OCI-LY1 (cell line): ENCODE measurements at regions not wholly inside any gene's neighbourhood (a gene's known extent, or its start where the extent isn't known, plus 50 kb on each side); places are given as distances from the start of the nearest gene placed in this dataset.

Experiments
- H2AFZ ChIP-seq: fragments of 200-600 bp; sonication (generic), shearing (Covaris generic); 2 replicates; pipeline ENCODE4 v1.6.0; 2014; ENCODE audit warnings: antibody characterized with exemption, mild to moderate bottlenecking, low read length
- H3F3A ChIP-seq: fragments of 200-600 bp; sonication (generic), shearing (Covaris generic); 2 replicates; pipeline ENCODE4 v1.6.0; 2014; ENCODE audit warnings: mild to moderate bottlenecking, antibody characterized with exemption, low read length, moderate library complexity; ENCODE audit not compliant: insufficient read depth
- H3K27ac ChIP-seq: fragments of 200-600 bp; sonication (generic); 2 replicates; pipeline ENCODE4 v1.5.1; 2014; ENCODE audit warnings: low read length, mixed run types, mild to moderate bottlenecking, low read depth; ENCODE audit not compliant: poor library complexity, severe bottlenecking
- H3K27me3 ChIP-seq: fragments of 200-600 bp; sonication (generic); 2 replicates; pipeline ENCODE4 v1.6.0; 2014; ENCODE audit warnings: antibody characterized with exemption, mild to moderate bottlenecking, low read length, moderate library complexity; ENCODE audit not compliant: insufficient read depth
- H3K36me3 ChIP-seq: fragments of 200-600 bp; sonication (generic); 2 replicates; pipeline ENCODE4 v1.6.1; 2014; ENCODE audit warnings: mild to moderate bottlenecking, antibody characterized with exemption, low read length, moderate library complexity, mixed read lengths; ENCODE audit not compliant: insufficient read depth
- H3K4me1 ChIP-seq: fragments of 200-600 bp; sonication (generic); 2 replicates; pipeline ENCODE4 v1.5.1; 2014; ENCODE audit warnings: mild to moderate bottlenecking, low read length, moderate library complexity; ENCODE audit not compliant: insufficient read depth, severe bottlenecking
- H3K4me2 ChIP-seq: fragments of 200-600 bp; sonication (generic), shearing (Covaris generic); 2 replicates; pipeline ENCODE4 v1.6.1; 2014; ENCODE audit warnings: low read length
- H3K4me3 ChIP-seq: fragments of 200-600 bp; sonication (generic); 2 replicates; pipeline ENCODE4 v1.5.1; 2014; ENCODE audit warnings: low read length, low read depth, mild to moderate bottlenecking, mixed read lengths; ENCODE audit not compliant: poor library complexity, severe bottlenecking
- H3K79me2 ChIP-seq: fragments of 200-600 bp; shearing (Covaris generic); 2 replicates; pipeline ENCODE4 v1.6.1; 2016; ENCODE audit warnings: mixed run types, low read length, mixed read lengths; ENCODE audit not compliant: insufficient read depth
- H3K9ac ChIP-seq: fragments of 200-600 bp; sonication (generic), shearing (Covaris generic); 2 replicates; pipeline ENCODE4 v1.6.1; 2014; ENCODE audit warnings: mild to moderate bottlenecking, low read length, mixed read lengths
- H3K9me2 ChIP-seq: fragments of 200-600 bp; sonication (generic), shearing (Covaris generic); 2 replicates; pipeline ENCODE4 v1.6.1; 2014; ENCODE audit warnings: low read depth, mild to moderate bottlenecking, low read length, mixed read lengths
- H3K9me3 ChIP-seq: fragments of 200-600 bp; shearing (Covaris generic); 2 replicates; pipeline ENCODE4 v1.6.1; 2014; ENCODE audit warnings: low read length, mixed read lengths
- H4K20me1 ChIP-seq: fragments of 200-600 bp; sonication (generic), shearing (Covaris generic); 2 replicates; pipeline ENCODE4 v1.6.0; 2016; ENCODE audit warnings: mild to moderate bottlenecking, low read length; ENCODE audit not compliant: insufficient read depth
- EZH2 ChIP-seq: fragments of 200-600 bp; sonication (generic), shearing (Covaris generic); IDR thresholded peaks from 2 replicates; pipeline ENCODE4 v1.8.0; 2017; ENCODE audit warnings: borderline replicate concordance, mixed run types, mild to moderate bottlenecking, antibody characterized with exemption, low read length, moderate library complexity, mixed read lengths
- TF ChIP-seq, protein P1 (sequence below): fragments of 200-600 bp; sonication (generic), shearing (Covaris generic); IDR thresholded peaks from 2 replicates; pipeline ENCODE4 v1.5.1; 2017; ENCODE audit warnings: mild to moderate bottlenecking, antibody characterized with exemption, low read length, moderate library complexity, mixed read lengths

- Histone ChIP-seq H3K9me3 (no peaks in the 10 kb centered on the region), H3K9me2 (no peaks in the 10 kb centered on the region), H3K27me3 (no peaks in the 10 kb centered on the region), H3K36me3 (no peaks in the 10 kb centered on the region), H2AFZ (no peak overlapping the region), H3K9ac (no peak overlapping the region), H3K4me2 (no peak overlapping the region), H4K20me1 (no peaks in the 10 kb centered on the region), H3K4me1 (no peaks in the 10 kb centered on the region), H3K4me3 (no peak overlapping the region), H3K79me2 (no peaks in the 10 kb centered on the region), H3F3A (no peaks in the 10 kb centered on the region), H3K27ac (no peak overlapping the region)
- TF ChIP-seq EZH2, result no peak
- TF ChIP-seq, protein P1, sequence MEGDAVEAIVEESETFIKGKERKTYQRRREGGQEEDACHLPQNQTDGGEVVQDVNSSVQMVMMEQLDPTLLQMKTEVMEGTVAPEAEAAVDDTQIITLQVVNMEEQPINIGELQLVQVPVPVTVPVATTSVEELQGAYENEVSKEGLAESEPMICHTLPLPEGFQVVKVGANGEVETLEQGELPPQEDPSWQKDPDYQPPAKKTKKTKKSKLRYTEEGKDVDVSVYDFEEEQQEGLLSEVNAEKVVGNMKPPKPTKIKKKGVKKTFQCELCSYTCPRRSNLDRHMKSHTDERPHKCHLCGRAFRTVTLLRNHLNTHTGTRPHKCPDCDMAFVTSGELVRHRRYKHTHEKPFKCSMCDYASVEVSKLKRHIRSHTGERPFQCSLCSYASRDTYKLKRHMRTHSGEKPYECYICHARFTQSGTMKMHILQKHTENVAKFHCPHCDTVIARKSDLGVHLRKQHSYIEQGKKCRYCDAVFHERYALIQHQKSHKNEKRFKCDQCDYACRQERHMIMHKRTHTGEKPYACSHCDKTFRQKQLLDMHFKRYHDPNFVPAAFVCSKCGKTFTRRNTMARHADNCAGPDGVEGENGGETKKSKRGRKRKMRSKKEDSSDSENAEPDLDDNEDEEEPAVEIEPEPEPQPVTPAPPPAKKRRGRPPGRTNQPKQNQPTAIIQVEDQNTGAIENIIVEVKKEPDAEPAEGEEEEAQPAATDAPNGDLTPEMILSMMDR, result no peak
These were observed 359.2 kb downstream of the GALR1 start for GRCh38 chr18:77608807-77609206.

DNA sequence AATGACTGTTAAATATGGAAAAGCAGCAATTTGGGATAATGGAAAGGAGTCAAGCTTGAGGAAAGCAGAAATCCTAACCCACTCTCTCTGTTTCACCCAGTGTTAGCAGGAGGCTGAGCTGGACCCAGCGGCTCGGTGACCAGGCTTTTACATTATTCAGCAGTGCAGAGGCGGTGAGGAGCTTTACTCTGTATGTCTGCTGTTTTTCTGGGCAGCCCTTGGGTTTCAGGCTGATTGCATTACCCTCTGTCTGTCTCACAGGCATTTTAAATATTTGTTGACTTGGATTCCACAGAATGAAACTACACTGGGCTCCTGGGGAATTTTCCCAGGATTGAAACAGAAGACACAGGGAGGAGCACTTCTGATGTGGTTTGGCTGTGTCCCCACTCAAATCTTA lies 368.0 kb downstream of the GALR1 start:
- no peaks in the 10 kb centered on the region for H3K9me3 ChIP-seq
- no peaks in the 10 kb centered on the region for H4K20me1 ChIP-seq
- no peak overlapping the region for H3K4me3 ChIP-seq
- no peaks in the 10 kb centered on the region for H3K4me1 ChIP-seq
- no peak overlapping the region for H3K27ac ChIP-seq
- no peaks in the 10 kb centered on the region for H3K79me2 ChIP-seq
- no peaks in the 10 kb centered on the region; the same call in 1 of the 2 replicates for H3K27me3 ChIP-seq
- no peak for TF ChIP-seq EZH2
- TF ChIP-seq, protein P1, result no peak
- no peaks in the 10 kb centered on the region for H3K9me2 ChIP-seq
- no peak overlapping the region for H3K4me2 ChIP-seq
- H3K9ac ChIP-seq, result no peak overlapping the region
- no peak overlapping the region for H2AFZ ChIP-seq
- H3F3A ChIP-seq, result no peaks in the 10 kb centered on the region
- H3K36me3 ChIP-seq, result no peaks in the 10 kb centered on the region

DNA sequence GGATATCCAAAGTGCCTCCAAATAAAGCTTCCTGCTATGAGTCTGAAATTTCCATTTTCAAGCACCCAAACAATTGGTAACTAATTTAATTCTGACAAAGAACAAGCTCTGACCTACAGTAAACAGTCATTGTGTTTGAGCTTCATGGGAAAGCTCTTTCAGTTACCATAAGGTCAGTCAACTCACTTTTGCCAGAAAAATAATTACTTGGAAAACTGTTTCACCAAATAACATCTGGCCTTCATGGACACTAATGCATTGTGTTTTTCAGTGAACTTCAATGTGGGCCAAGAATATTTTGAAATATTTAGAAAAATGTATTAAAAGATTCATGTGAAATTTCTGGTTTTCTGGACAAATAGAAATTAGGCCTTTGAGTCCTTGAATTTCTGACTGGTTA lies 369.9 kb downstream of the GALR1 start:
- Histone ChIP-seq H2AFZ (no peak overlapping the region), H3K27me3 (no peaks in the 10 kb centered on the region; the same call in 1 of the 2 replicates), H3K9me2 (no peaks in the 10 kb centered on the region), H3K4me2 (no peak overlapping the region), H3K27ac (no peak overlapping the region), H3K9me3 (no peaks in the 10 kb centered on the region), H3K4me3 (no peak overlapping the region), H3K9ac (no peak overlapping the region), H3F3A (no peaks in the 10 kb centered on the region), H3K4me1 (no peaks in the 10 kb centered on the region), H3K79me2 (no peaks in the 10 kb centered on the region), H3K36me3 (no peaks in the 10 kb centered on the region), H4K20me1 (no peaks in the 10 kb centered on the region)
- TF ChIP-seq, protein P1, result no peak
- TF ChIP-seq EZH2, result no peak
